Stomach (tissue), 8 donors: ENCODE measurements at regions not wholly inside any gene's neighbourhood (a gene's known extent, or its start where the extent isn't known, plus 50 kb on each side); places are given as distances from the start of the nearest gene placed in this dataset.

Source experiments
- DNase-seq, 2 donors: peaks; one replicate each; pipeline versions ENCODE4 v3.0.0 to v3.0.0-alpha.2; 2013 to 2019
- H3K27ac ChIP-seq, 5 donors: fragments of 200-600 bp in 4 of 5; sonication (generic) in 4 of 5; one replicate each; pipeline ENCODE4 v1.5.1; 2013 to 2019; ENCODE audit warnings: mild to moderate bottlenecking in 1 of 5, moderate library complexity in 1 of 5
- H3K27me3 ChIP-seq, 3 donors: fragments of 200-600 bp; sonication (generic); one replicate each; pipeline ENCODE4 v1.5.1; 2017 to 2019; ENCODE audit warnings: mixed run types in 1 of 3
- H3K36me3 ChIP-seq, 4 donors: fragments of 200-600 bp; sonication (generic); 1 replicate in 3 of 4; 2 replicates in 1 of 4; pipeline ENCODE4 v1.5.1; 2016 to 2019
- H3K4me1 ChIP-seq, 4 donors: fragments of 200-600 bp; sonication (generic); one replicate each; pipeline ENCODE4 v1.5.1; 2016 to 2019
- H3K4me3 ChIP-seq, 4 donors: fragments of 200-600 bp; sonication (generic) in 3 of 4; one replicate each; pipeline ENCODE4 v1.5.1; 2016 to 2019; ENCODE audit warnings: mild to moderate bottlenecking in 1 of 4
- H3K9me3 ChIP-seq, 4 donors: fragments of 200-600 bp; sonication (generic); one replicate each; pipeline ENCODE4 v1.5.1; 2016 to 2019
- CTCF ChIP-seq, 7 experiments: fragments of 450-650 bp in 4 of 7; fragments of 200-600 bp in 3 of 7; sonication (generic) in 3 of 7; IDR thresholded peaks; one replicate each; pipeline ENCODE4 v1.5.1; 2016 to 2019; ENCODE audit warnings: antibody characterized with exemption in 7 of 7, control low read depth in 2 of 7, mild to moderate bottlenecking in 1 of 7
- EP300 ChIP-seq: sonication (generic); formaldehyde crosslinking; IDR thresholded peaks from one replicate; pipeline ENCODE4 v1.6.1; 2017; ENCODE audit warnings: antibody characterized with exemption
- POLR2A ChIP-seq, 4 donors: fragments of 450-650 bp; IDR thresholded peaks; one replicate each; pipeline ENCODE4 v1.6.1; 2016; ENCODE audit warnings: antibody characterized with exemption in 4 of 4, control low read depth in 2 of 4, mild to moderate bottlenecking in 1 of 4, moderate library complexity in 1 of 4
- POLR2AphosphoS5 ChIP-seq, 3 donors: sonication (generic); formaldehyde crosslinking; IDR thresholded peaks; one replicate each; pipeline ENCODE4 v1.6.1; 2016; ENCODE audit warnings: antibody characterized with exemption in 3 of 3
- WGBS, 5 donors: extraction: QIAGEN DNeasy Blood & Tissue Kit in 3 of 5; methylation state at CpG; one replicate each; pipeline versions ENCODE4 v1.1.5 to v1.1.7; 2013 to 2018; 5-methylcytosine and 5-hydroxymethylcytosine counted together
- intact Hi-C: fragments of 100-400 bp; cut with DNase I; formaldehyde crosslinking; loops from one replicate; pipeline ENCODE4 v1.15.1; 2023; ENCODE audit warnings: low total_unique reads
- donor health status: healthy with polysubstance abuse.
- donor health status: Bipolar disorder and iron deficiency.
- donor health status: healthy.

GRCh38 chr9:80049096-80049782 lies 477.5 kb downstream of the TLE4 start:
- 56 to 83% (median 74%) methylated on average over 2 of the region's 2 CpGs for WGBS, 5 donors
- Histone ChIP-seq H3K4me1 (peaks cover 0 to 11% (median 0%) of the 10 kb centered on the region in 4 donors), H3K27ac (no peak overlapping the region), H3K27me3 (no peaks in the 10 kb centered on the region), H3K4me3 (no peak overlapping the region), H3K9me3 (peaks cover 0 to 13% (median 4%) of the 10 kb centered on the region in 4 donors), H3K36me3 (no peaks in the 10 kb centered on the region)
- intact Hi-C loops: no loop called here
- TF ChIP-seq POLR2AphosphoS5 (IDR thresholded peaks at IDR 0.05) (no peak), POLR2A (IDR thresholded peaks at IDR 0.05) (no peak), EP300 (no peak), CTCF (IDR thresholded peaks at IDR 0.05) (no peak)
- no peak for DNase-seq

- no peaks in the 10 kb centered on the region for H3K9me3 ChIP-seq
- no peak for DNase-seq
- no peaks in the 10 kb centered on the region for H3K27me3 ChIP-seq
- no peaks in the 10 kb centered on the region for H3K36me3 ChIP-seq
- peaks cover 0 to 11% (median 0%) of the 10 kb centered on the region in 4 donors for H3K4me1 ChIP-seq
- intact Hi-C loops: no loop called here
- 93 to 99% (median 93%) methylated on average over 2 of the region's 2 CpGs for WGBS, 5 donors
- no peak overlapping the region for H3K27ac ChIP-seq
- H3K4me3 ChIP-seq: no peak overlapping the region
- no peak for TF ChIP-seq CTCF (IDR thresholded peaks at IDR 0.05)
- no peak for TF ChIP-seq POLR2A (IDR thresholded peaks at IDR 0.05)
- TF ChIP-seq EP300: no peak
- no peak for TF ChIP-seq POLR2AphosphoS5 (IDR thresholded peaks at IDR 0.05)
Measured at GRCh38 chr9:80046481-80046880, 474.7 kb downstream of the TLE4 start.

- no peak for TF ChIP-seq POLR2A (IDR thresholded peaks at IDR 0.05)
- Histone ChIP-seq H3K36me3 (no peaks in the 10 kb centered on the region), H3K27me3 (no peaks in the 10 kb centered on the region), H3K4me1 (no peaks in the 10 kb centered on the region), H3K9me3 (no peaks in the 10 kb centered on the region), H3K4me3 (no peak overlapping the region), H3K27ac (no peak overlapping the region)
- no peak for DNase-seq
- intact Hi-C loops: no loop called here
- WGBS, 5 donors: 85 to 90% (median 88%) methylated on average over 4 of the region's 4 CpGs
Measured at GRCh38 chr9:80041821-80042220, 470.1 kb downstream of the TLE4 start.

- DNase-seq: no peak
- intact Hi-C loops: no loop called here
- no peak for TF ChIP-seq POLR2AphosphoS5 (IDR thresholded peaks at IDR 0.05)
- no peak for TF ChIP-seq EP300
- TF ChIP-seq CTCF (IDR thresholded peaks at IDR 0.05): no peak
- no peaks in the 10 kb centered on the region for H3K9me3 ChIP-seq
- no peaks in the 10 kb centered on the region for H3K27me3 ChIP-seq
- no peak overlapping the region for H3K4me3 ChIP-seq
- H3K27ac ChIP-seq: no peak overlapping the region
- H3K4me1 ChIP-seq: no peaks in the 10 kb centered on the region
- WGBS, 5 donors: 72 to 88% (median 86%) methylated on average over 4 of the region's 4 CpGs
- H3K36me3 ChIP-seq: no peaks in the 10 kb centered on the region
Measured at GRCh38 chr9:80040457-80040856, 468.7 kb downstream of the TLE4 start.

- Histone ChIP-seq H3K4me1 (peaks cover 0 to 9% (median 0%) of the 10 kb centered on the region in 4 donors), H3K36me3 (no peaks in the 10 kb centered on the region), H3K27ac (no peak overlapping the region), H3K4me3 (no peak overlapping the region), H3K27me3 (no peaks in the 10 kb centered on the region), H3K9me3 (peaks cover 0 to 8% (median 0%) of the 10 kb centered on the region in 4 donors)
- intact Hi-C loops: no loop called here
- WGBS, 5 donors: 83 to 88% (median 84%) methylated on average over 2 of the region's 2 CpGs
- DNase-seq: no peak
- TF ChIP-seq POLR2AphosphoS5 (IDR thresholded peaks at IDR 0.05) (no peak), CTCF (IDR thresholded peaks at IDR 0.05) (no peak), POLR2A (IDR thresholded peaks at IDR 0.05) (no peak), EP300 (no peak)
Measured at GRCh38 chr9:80030801-80031200, 459.0 kb downstream of the TLE4 start.
